B cell (primary cell): ENCODE measurements at regions not wholly inside any gene's neighbourhood (a gene's known extent, or its start where the extent isn't known, plus 50 kb on each side); places are given as distances from the start of the nearest gene placed in this dataset.

Experiments used
- ATAC-seq: fragments of 200-7000 bp; cut with Tn5 transposase; one replicate; pipeline ENCODE4 v1.10.0; 2021; ENCODE audit warnings: low read depth, mild to moderate bottlenecking, moderate number of reproducible peaks, moderate library complexity
- CTCF ChIA-PET: fragments of 350-600 bp; sonication (Branson Sonifier 250); formaldehyde crosslinking; loops from one replicate; lab custom pipeline; 2021; ENCODE audit warnings: antibody characterized with exemption, inconsistent platforms; lab: Charles Lee
- POLR2A ChIA-PET: fragments of 350-600 bp; sonication (Branson Sonifier 250); formaldehyde crosslinking; loops from one replicate; lab custom pipeline; 2021; ENCODE audit warnings: antibody characterized with exemption; lab: Charles Lee
- DNase-seq: peaks from one replicate; pipeline ENCODE4 v3.0.0; 2013
- H2AFZ ChIP-seq: 2 replicates; pipeline ENCODE4 v1.6.1; 2012; ENCODE audit warnings: mild to moderate bottlenecking, low read depth, low read length; ENCODE audit not compliant: insufficient read depth, poor library complexity, severe bottlenecking
- H3K27ac ChIP-seq, 2 donors: 1 replicate in 1 of 2; 2 replicates in 1 of 2; pipeline ENCODE4 v1.5.1; 2012 to 2013; ENCODE audit warnings: low read length in 2 of 2, mild to moderate bottlenecking in 2 of 2, moderate library complexity in 1 of 2
- H3K27me3 ChIP-seq, 4 experiments: fragments of 200-600 bp in 1 of 4; sonication (generic) in 1 of 4; replicated peaks in 1 of 4; 1 replicate in 2 of 4; 2 replicates in 2 of 4; pipeline versions ENCODE4 v1.6.1 to v1.7.0; 2013 to 2016; ENCODE audit warnings: low read length in 3 of 4, mild to moderate bottlenecking in 2 of 4, mixed read lengths in 1 of 4, moderate library complexity in 1 of 4; ENCODE audit not compliant: insufficient read depth in 4 of 4, control insufficient read depth in 3 of 4; ENCODE audit errors: control extremely low read depth in 1 of 4
- H3K36me3 ChIP-seq, 2 experiments: replicated peaks in 1 of 2; 1 replicate in 1 of 2; 2 replicates in 1 of 2; pipeline versions ENCODE4 v1.6.1 to v1.7.1; 2013; ENCODE audit warnings: low read length in 1 of 2; ENCODE audit not compliant: insufficient read depth in 2 of 2, control insufficient read depth in 1 of 2; ENCODE audit errors: control extremely low read depth in 1 of 2, extremely low read depth in 1 of 2
- H3K4me1 ChIP-seq, 2 donors: fragments of 200-600 bp in 1 of 2; sonication (generic) in 1 of 2; 1 replicate in 1 of 2; 2 replicates in 1 of 2; pipeline versions ENCODE4 v1.5.1 to v1.6.1; 2013 to 2017; ENCODE audit warnings: low read length in 2 of 2; ENCODE audit not compliant: control insufficient read depth in 2 of 2, insufficient read depth in 2 of 2
- H3K4me2 ChIP-seq: replicated peaks from 2 replicates; pipeline ENCODE3; 2012; ENCODE audit warnings: mild to moderate bottlenecking, low read depth, low read length; ENCODE audit not compliant: poor library complexity, severe bottlenecking
- H3K4me3 ChIP-seq, 5 experiments: fragments of 200-600 bp in 1 of 5; sonication (generic) in 1 of 5; 1 replicate in 3 of 5; 2 replicates in 2 of 5; pipeline versions ENCODE4 v1.5.1 to v1.7.0; 2011 to 2016; ENCODE audit warnings: low read length in 4 of 5, mild to moderate bottlenecking in 4 of 5, low read depth in 2 of 5, control low read depth in 1 of 5, moderate library complexity in 1 of 5; ENCODE audit not compliant: insufficient read depth in 1 of 5; ENCODE audit errors: control extremely low read depth in 1 of 5, extremely low read depth in 1 of 5
- H3K79me2 ChIP-seq: fragments of 200-600 bp; sonication (generic); one replicate; pipeline ENCODE4 v1.6.0; 2016; ENCODE audit warnings: low read length; ENCODE audit not compliant: control insufficient read depth, insufficient read depth
- H3K9ac ChIP-seq: fragments of 200-600 bp; sonication (generic); 2 replicates; pipeline ENCODE4 v1.6.1; 2017; ENCODE audit warnings: mild to moderate bottlenecking, low read length, moderate library complexity
- H3K9me3 ChIP-seq, 3 donors: one replicate each; pipeline versions ENCODE4 v1.6.1 to v1.7.1; 2013; ENCODE audit warnings: low read length in 2 of 3; ENCODE audit not compliant: control insufficient read depth in 2 of 3, insufficient read depth in 1 of 3; ENCODE audit errors: control extremely low read depth in 1 of 3
- H4K20me1 ChIP-seq: 2 replicates; pipeline ENCODE4 v1.6.0; 2012; ENCODE audit warnings: mild to moderate bottlenecking, low read length; ENCODE audit not compliant: insufficient read depth, control insufficient read depth, poor library complexity, severe bottlenecking
- H3K27ac Mint-ChIP-seq: one replicate; pipeline ENCODE4 v1.8.0; 2021; ENCODE audit warnings: mixed read lengths
- H3K27me3 Mint-ChIP-seq: one replicate; pipeline ENCODE4 v1.8.0; 2021; ENCODE audit warnings: mixed read lengths
- H3K4me1 Mint-ChIP-seq: one replicate; pipeline ENCODE4 v1.8.0; 2021; ENCODE audit warnings: mixed read lengths
- H3K4me3 Mint-ChIP-seq: one replicate; pipeline ENCODE4 v1.8.0; 2021; ENCODE audit warnings: mixed read lengths
- H3K9me3 Mint-ChIP-seq: one replicate; pipeline ENCODE4 v1.8.0; 2022; ENCODE audit warnings: mixed read lengths; ENCODE audit not compliant: insufficient read depth
- CTCF ChIP-seq: fragments of 200-600 bp; IDR thresholded peaks from one replicate; pipeline ENCODE4 v1.8.0; 2022; ENCODE audit warnings: antibody characterized with exemption, mild to moderate bottlenecking
- EZH2 ChIP-seq: IDR thresholded peaks from 2 replicates; pipeline ENCODE4 v1.6.1; 2012; ENCODE audit warnings: borderline replicate concordance, low read depth, mild to moderate bottlenecking, moderate library complexity, low read length; ENCODE audit not compliant: insufficient read depth, poor library complexity, severe bottlenecking
- WGBS: methylation state at CpG from one replicate; pipeline ENCODE4 v1.1.5; 2013; ENCODE audit warnings: missing lambda C conversion rate; ENCODE audit not compliant: insufficient coverage; 5-methylcytosine and 5-hydroxymethylcytosine counted together
- intact Hi-C: fragments of 100-400 bp; cut with micrococcal nuclease; formaldehyde crosslinking; loops from one replicate; pipeline ENCODE4 v1.10.0; 2022

GRCh38 chr2:9762941-9763340 is 80.3 kb upstream of the TAF1B start:
- CTCF ChIA-PET = no interaction called here
- peaks cover 24% of the 10 kb centered on the region for H3K27me3 Mint-ChIP-seq
- TF ChIP-seq CTCF (no peak), EZH2 (no peak)
- intact Hi-C loops = no loop called here
- H3K27ac Mint-ChIP-seq = no peak overlapping the region
- Histone ChIP-seq H3K79me2 (no peaks in the 10 kb centered on the region), H3K4me2 (no peak overlapping the region), H4K20me1 (no peaks in the 10 kb centered on the region), H2AFZ (no peak overlapping the region), H3K9me3 (no peaks in the 10 kb centered on the region), H3K9ac (no peak overlapping the region), H3K27ac (no peak overlapping the region), H3K4me1 (peaks cover 12 to 22% of the 10 kb centered on the region in 2 donors), H3K27me3 (peaks cover 0 to 8% (median under 1%) of the 10 kb centered on the region in 4 experiments), H3K4me3 (no peak overlapping the region), H3K36me3 (no peaks in the 10 kb centered on the region)
- no peak overlapping the region for H3K4me3 Mint-ChIP-seq
- 97% methylated on average over 7 of the region's 9 CpGs for WGBS
- no peaks in the 10 kb centered on the region for H3K9me3 Mint-ChIP-seq
- POLR2A ChIA-PET = no interaction called here
- peaks cover 23% of the 10 kb centered on the region for H3K4me1 Mint-ChIP-seq
- no peak for DNase-seq
- ATAC-seq = no peak

GRCh38 chr2:9763356-9764152 is 79.7 kb upstream of the TAF1B start:
- no peak for DNase-seq
- ChIA-PET CTCF (no interaction called here), POLR2A (no interaction called here)
- intact Hi-C loops = no loop called here
- Mint-ChIP-seq H3K4me3 (no peak overlapping the region), H3K9me3 (no peaks in the 10 kb centered on the region), H3K27me3 (peaks cover 26% of the 10 kb centered on the region), H3K27ac (no peak overlapping the region), H3K4me1 (peaks cover 29% of the 10 kb centered on the region)
- H3K4me2 ChIP-seq = no peak overlapping the region
- WGBS = 95% methylated on average over 4 of the region's 7 CpGs
- H4K20me1 ChIP-seq = no peaks in the 10 kb centered on the region
- H3K27me3 ChIP-seq = peaks cover 0 to 6% (median 3%) of the 10 kb centered on the region in 4 experiments
- no peak for ATAC-seq
- H3K9me3 ChIP-seq = no peaks in the 10 kb centered on the region
- TF ChIP-seq EZH2 (no peak), CTCF (no peak)
- H2AFZ ChIP-seq = no peak overlapping the region
- H3K9ac ChIP-seq = no peak overlapping the region
- H3K4me3 ChIP-seq = no peak overlapping the region
- no peak overlapping the region for H3K27ac ChIP-seq
- no peaks in the 10 kb centered on the region for H3K36me3 ChIP-seq
- no peaks in the 10 kb centered on the region for H3K79me2 ChIP-seq
- peaks cover 18 to 29% of the 10 kb centered on the region in 2 donors for H3K4me1 ChIP-seq
